ENCODE measurements at regions not wholly inside any gene's neighbourhood (a gene's known extent, or its start where the extent isn't known, plus 50 kb on each side); places are given as distances from the start of the nearest gene placed in this dataset.
"Not testable (repeated sequence)": the region's sequence is repeated elsewhere in the genome, so short reads cannot be mapped to it uniquely, and the experiment has no call there.

GRCh38 chr14:104482017-104482416 is 97.5 kb upstream of the C14orf180 start:
- H3K4me3 ChIP-seq (ENCODE audit: low read length); intact Hi-C loops (cut with micrococcal nuclease); ATAC-seq; POLR2A ChIA-PET; H3K4me1 Mint-ChIP-seq; H3K27ac Mint-ChIP-seq; CTCF ChIA-PET; H3K27me3 ChIP-seq (ENCODE audit: control insufficient read depth in 2 of 2, insufficient read depth in 2 of 2, low read length in 2 of 2); H3K4me1 ChIP-seq (ENCODE audit: control insufficient read depth in 2 of 2, insufficient read depth in 2 of 2, low read length in 2 of 2); H3K4me3 Mint-ChIP-seq; DNase-seq; H3K27ac ChIP-seq (ENCODE audit: low read depth, low read length); H3K36me3 ChIP-seq (ENCODE audit: control insufficient read depth in 2 of 3, insufficient read depth in 3 of 3, low read length in 3 of 3): not testable (repeated sequence)
- H3K9me3 Mint-ChIP-seq: peaks cover 9 to 43% (median 22%) of the 10 kb centered on the region in 11 donors
- peaks cover 0 to 15% (median 0%) of the 10 kb centered on the region in 5 donors for H3K36me3 Mint-ChIP-seq
- peaks cover 7 to 31% (median 29%) of the 10 kb centered on the region in 5 donors for H3K27me3 Mint-ChIP-seq
- H3K9me3 ChIP-seq (ENCODE audit: control insufficient read depth in 2 of 3, low read length in 3 of 3): peaks cover 0 to 16% (median 0%) of the 10 kb centered on the region in 3 experiments

GRCh38 chr14:104486222-104486923 is 93.2 kb upstream of the C14orf180 start:
- CTCF ChIA-PET: no interaction called here
- intact Hi-C loops (cut with micrococcal nuclease): no loop called here

DNA sequence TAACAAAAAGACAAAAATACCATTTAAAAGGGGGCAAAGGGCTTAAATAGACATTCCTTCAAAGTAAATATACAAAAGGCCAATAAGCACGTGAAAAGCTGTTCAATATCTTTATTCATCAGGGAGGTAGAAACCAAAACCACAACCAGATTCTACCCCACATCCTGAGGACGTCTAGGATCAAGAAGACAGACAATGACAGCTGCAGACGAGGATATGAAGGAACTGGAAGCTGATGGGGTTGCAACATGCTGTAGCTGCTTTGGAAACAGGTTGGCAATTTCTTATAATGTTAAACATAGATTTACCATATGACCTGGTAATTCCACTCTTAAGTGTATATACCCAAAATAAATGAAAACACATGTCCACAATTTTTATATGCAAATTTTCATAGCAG is 85.1 kb upstream of the C14orf180 start:
- intact Hi-C loops (cut with micrococcal nuclease): no loop called here
- ChIA-PET CTCF (interaction anchor here (0.6 kb wide), 1 partner anchor 1161 kb away, joined by 6 read pairs; the partner anchor contains the start of gene EIF5), POLR2A (no interaction called here)
- Mint-ChIP-seq H3K9me3 (peaks cover 0 to 26% (median 11%) of the 10 kb centered on the region in 11 donors), H3K4me3 (peak overlapping the region in 3 of 10 donors; percentile 3 to 50 (median 32)), H3K27me3 (peaks cover 0 to 9% (median 4%) of the 10 kb centered on the region in 5 donors), H3K36me3 (peaks cover 0 to 5% (median 5%) of the 10 kb centered on the region in 5 donors), H3K27ac (peak overlapping the region in 1 of 9 donors; percentile 30), H3K4me1 (peaks cover 4 to 27% (median 14%) of the 10 kb centered on the region in 7 donors)
- H3K27me3 ChIP-seq (ENCODE audit: control insufficient read depth in 2 of 2, insufficient read depth in 2 of 2, low read length in 2 of 2): no peaks in the 10 kb centered on the region
- no peaks in the 10 kb centered on the region for H3K36me3 ChIP-seq (ENCODE audit: control insufficient read depth in 2 of 3, insufficient read depth in 3 of 3, low read length in 3 of 3)
- H3K9me3 ChIP-seq (ENCODE audit: control insufficient read depth in 2 of 3, low read length in 3 of 3): peaks cover 0 to 8% (median 4%) of the 10 kb centered on the region in 3 experiments
- no peaks in the 10 kb centered on the region for H3K4me1 ChIP-seq (ENCODE audit: control insufficient read depth in 2 of 2, insufficient read depth in 2 of 2, low read length in 2 of 2)
- H3K27ac ChIP-seq (ENCODE audit: low read depth, low read length): no peak overlapping the region
- peak in 6 of 9 donors; percentile 17 to 49 (median 45) for DNase-seq
- no peak overlapping the region for H3K4me3 ChIP-seq (ENCODE audit: low read length)
- no peak for ATAC-seq

More at GRCh38 chr14:104486222-104486923, 93.2 kb upstream of the C14orf180 start:
- Mint-ChIP-seq H3K27me3 (peaks cover 14 to 36% (median 35%) of the 10 kb centered on the region in 5 donors), H3K27ac (no peak overlapping the region), H3K4me3 (no peak overlapping the region), H3K4me1 (peaks cover 0 to 3% (median 0%) of the 10 kb centered on the region in 7 donors), H3K9me3 (peaks cover 8 to 30% (median 18%) of the 10 kb centered on the region in 11 donors), H3K36me3 (peaks cover 0 to 10% (median 0%) of the 10 kb centered on the region in 5 donors)
- DNase-seq (no peak), ATAC-seq (no peak)
- Histone ChIP-seq H3K27ac (ENCODE audit: low read depth, low read length) (no peak overlapping the region), H3K27me3 (ENCODE audit: control insufficient read depth in 2 of 2, insufficient read depth in 2 of 2, low read length in 2 of 2) (no peaks in the 10 kb centered on the region), H3K4me1 (ENCODE audit: control insufficient read depth in 2 of 2, insufficient read depth in 2 of 2, low read length in 2 of 2) (no peaks in the 10 kb centered on the region), H3K9me3 (ENCODE audit: control insufficient read depth in 2 of 3, low read length in 3 of 3) (peaks cover 0 to 7% (median 0%) of the 10 kb centered on the region in 3 experiments), H3K36me3 (ENCODE audit: control insufficient read depth in 2 of 3, insufficient read depth in 3 of 3, low read length in 3 of 3) (no peaks in the 10 kb centered on the region), H3K4me3 (ENCODE audit: low read length) (no peak overlapping the region)
- POLR2A ChIA-PET: no interaction called here

GRCh38 chr14:104496095-104496494 is 83.5 kb upstream of the C14orf180 start:
- Mint-ChIP-seq H3K9me3 (peaks cover 0 to 32% (median 14%) of the 10 kb centered on the region in 11 donors), H3K27me3 (peaks cover 0 to 9% (median 4%) of the 10 kb centered on the region in 5 donors), H3K27ac (no peak overlapping the region), H3K36me3 (peaks cover 0 to 5% (median 5%) of the 10 kb centered on the region in 5 donors), H3K4me3 (no peak overlapping the region), H3K4me1 (peaks cover 4 to 27% (median 14%) of the 10 kb centered on the region in 7 donors)
- Histone ChIP-seq H3K4me1 (ENCODE audit: control insufficient read depth in 2 of 2, insufficient read depth in 2 of 2, low read length in 2 of 2) (no peaks in the 10 kb centered on the region), H3K36me3 (ENCODE audit: control insufficient read depth in 2 of 3, insufficient read depth in 3 of 3, low read length in 3 of 3) (no peaks in the 10 kb centered on the region), H3K27ac (ENCODE audit: low read depth, low read length) (no peak overlapping the region), H3K4me3 (ENCODE audit: low read length) (no peak overlapping the region), H3K27me3 (ENCODE audit: control insufficient read depth in 2 of 2, insufficient read depth in 2 of 2, low read length in 2 of 2) (no peaks in the 10 kb centered on the region), H3K9me3 (ENCODE audit: control insufficient read depth in 2 of 3, low read length in 3 of 3) (peaks cover 0 to 11% (median 4%) of the 10 kb centered on the region in 3 experiments)
- no peak for DNase-seq
- intact Hi-C loops (cut with micrococcal nuclease): no loop called here
- no peak for ATAC-seq
- ChIA-PET POLR2A (no interaction called here), CTCF (no interaction called here)

GRCh38 chr14:104499784-104500760 is 79.5 kb upstream of the C14orf180 start:
- peaks cover 0 to 30% (median 9%) of the 10 kb centered on the region in 3 experiments for H3K9me3 ChIP-seq (ENCODE audit: control insufficient read depth in 2 of 3, low read length in 3 of 3)
- H3K27ac ChIP-seq (ENCODE audit: low read depth, low read length): no peak overlapping the region
- Mint-ChIP-seq H3K27ac (no peak overlapping the region), H3K4me3 (no peak overlapping the region), H3K9me3 (peaks cover 10 to 49% (median 24%) of the 10 kb centered on the region in 11 donors), H3K27me3 (peaks cover 0 to 9% (median 0%) of the 10 kb centered on the region in 5 donors), H3K4me1 (no peaks in the 10 kb centered on the region), H3K36me3 (peaks cover 0 to 23% (median 15%) of the 10 kb centered on the region in 5 donors)
- DNase-seq (no peak), ATAC-seq (no peak)
- no peaks in the 10 kb centered on the region for H3K36me3 ChIP-seq (ENCODE audit: control insufficient read depth in 2 of 3, insufficient read depth in 3 of 3, low read length in 3 of 3)
- intact Hi-C loops (cut with micrococcal nuclease): no loop called here
- no peak overlapping the region for H3K4me3 ChIP-seq (ENCODE audit: low read length)
- CTCF ChIA-PET: no interaction called here
- POLR2A ChIA-PET: interaction anchor here (0.6 kb wide), 1 partner anchor 1347 kb away, joined by 4 read pairs; no protein-coding TSS in a partner anchor
- H3K27me3 ChIP-seq (ENCODE audit: control insufficient read depth in 2 of 2, insufficient read depth in 2 of 2, low read length in 2 of 2): no peaks in the 10 kb centered on the region
- no peaks in the 10 kb centered on the region for H3K4me1 ChIP-seq (ENCODE audit: control insufficient read depth in 2 of 2, insufficient read depth in 2 of 2, low read length in 2 of 2)

GRCh38 chr14:104502060-104502459 is 77.5 kb upstream of the C14orf180 start:
- intact Hi-C loops (cut with micrococcal nuclease): no loop called here

More at GRCh38 chr14:104502060-104502459, 77.5 kb upstream of the C14orf180 start:
- Mint-ChIP-seq H3K4me3 (no peak overlapping the region), H3K4me1 (no peaks in the 10 kb centered on the region), H3K36me3 (peaks cover 0 to 17% (median 10%) of the 10 kb centered on the region in 5 donors), H3K27me3 (peaks cover 0 to 4% (median 3%) of the 10 kb centered on the region in 5 donors), H3K9me3 (peaks cover 7 to 33% (median 17%) of the 10 kb centered on the region in 11 donors), H3K27ac (no peak overlapping the region)
- no peaks in the 10 kb centered on the region for H3K27me3 ChIP-seq (ENCODE audit: control insufficient read depth in 2 of 2, insufficient read depth in 2 of 2, low read length in 2 of 2)
- ChIA-PET CTCF (no interaction called here), POLR2A (no interaction called here)
- ATAC-seq (no peak), DNase-seq (no peak)
- H3K9me3 ChIP-seq (ENCODE audit: control insufficient read depth in 2 of 3, low read length in 3 of 3): peaks cover 0 to 22% (median 5%) of the 10 kb centered on the region in 3 experiments
- H3K36me3 ChIP-seq (ENCODE audit: control insufficient read depth in 2 of 3, insufficient read depth in 3 of 3, low read length in 3 of 3): no peaks in the 10 kb centered on the region
- H3K27ac ChIP-seq (ENCODE audit: low read depth, low read length): no peak overlapping the region
- no peaks in the 10 kb centered on the region for H3K4me1 ChIP-seq (ENCODE audit: control insufficient read depth in 2 of 2, insufficient read depth in 2 of 2, low read length in 2 of 2)
- no peak overlapping the region for H3K4me3 ChIP-seq (ENCODE audit: low read length)

Measured in naive thymus-derived CD4-positive, alpha-beta T cell (primary cell).